Panc1 (cell line): ENCODE measurements at regions not wholly inside any gene's neighbourhood (a gene's known extent, or its start where the extent isn't known, plus 50 kb on each side); places are given as distances from the start of the nearest gene placed in this dataset.

Experiments used
- ATAC-seq: fragments of 200-7000 bp; cut with Tn5 transposase; 2 replicates; pipeline ENCODE4 v1.9.1; 2020; ENCODE audit warnings: mild to moderate bottlenecking, moderate library complexity
- BruUV-seq: library from RNA; stranded (reverse); fragments of 400-500 nt; replicated peaks from 2 replicates; lab custom pipeline; 2021; lab: Mats Ljungman, UMichigan
- CTCF ChIA-PET: fragments of 300-600 bp; sonication (Branson Sonifier 250); formaldehyde crosslinking; loops from one replicate; lab custom pipeline; 2022; ENCODE audit warnings: antibody characterized with exemption; lab: Charles Lee
- POLR2A ChIA-PET: fragments of 300-600 bp; sonication (Branson Sonifier 250); formaldehyde crosslinking; loops from one replicate; lab custom pipeline; 2022; ENCODE audit warnings: antibody characterized with exemption; lab: Charles Lee
- DNase-seq: peaks from one replicate; pipeline ENCODE4 v3.0.0-alpha.2; 2010; ENCODE audit warnings: low read depth, low spot score
- H3K27ac ChIP-seq: 2 replicates; pipeline ENCODE4 v1.5.1; 2011; ENCODE audit warnings: mild to moderate bottlenecking, low read length, inconsistent platforms
- H3K27me3 ChIP-seq: fragments of 200-500 bp; sonication (Bioruptor generic); 2 replicates; pipeline ENCODE4 v1.6.0; 2014; ENCODE audit warnings: low read length, inconsistent platforms; ENCODE audit not compliant: control insufficient read depth, insufficient read depth
- H3K36me3 ChIP-seq: fragments of 200-500 bp; sonication (Bioruptor generic); 2 replicates; pipeline ENCODE4 v1.5.1; 2014; ENCODE audit warnings: inconsistent platforms, mild to moderate bottlenecking, low read length, moderate library complexity; ENCODE audit not compliant: control insufficient read depth, insufficient read depth
- H3K4me1 ChIP-seq: 2 replicates; pipeline ENCODE4 v1.5.1; 2011; ENCODE audit warnings: inconsistent platforms, mild to moderate bottlenecking, low read length, moderate library complexity; ENCODE audit not compliant: control insufficient read depth, insufficient read depth
- H3K4me3 ChIP-seq, 2 experiments: 2 replicates each; pipeline ENCODE4 v1.5.1; 2011 to 2012; ENCODE audit warnings: low read depth in 2 of 2, low read length in 2 of 2, mild to moderate bottlenecking in 2 of 2, inconsistent platforms in 1 of 2, moderate library complexity in 1 of 2
- H3K9me3 ChIP-seq: fragments of 200-500 bp; sonication (Bioruptor generic); 2 replicates; pipeline ENCODE4 v1.5.1; 2014; ENCODE audit warnings: low read depth, mild to moderate bottlenecking, inconsistent platforms, low read length, moderate library complexity; ENCODE audit not compliant: control insufficient read depth, insufficient read depth
- CTCF ChIP-seq: fragments of 450-650 bp; IDR thresholded peaks from 2 replicates; pipeline ENCODE4 v1.5.1; 2017; ENCODE audit warnings: mild to moderate bottlenecking
- POLR2AphosphoS5 ChIP-seq: IDR thresholded peaks from 2 replicates; pipeline ENCODE4 v1.6.1; 2012; ENCODE audit warnings: mild to moderate bottlenecking, low read depth, low read length, moderate library complexity
- REST ChIP-seq, 2 experiments: IDR thresholded peaks; 2 replicates each; pipeline ENCODE4 v1.6.1; 2011 to 2012; ENCODE audit warnings: low read depth in 2 of 2, control low read depth in 1 of 2, low read length in 1 of 2, mild to moderate bottlenecking in 1 of 2, moderate library complexity in 1 of 2; ENCODE audit not compliant: insufficient read depth in 1 of 2
- SIN3A ChIP-seq: IDR thresholded peaks from 2 replicates; pipeline ENCODE4 v1.6.1; 2012; ENCODE audit warnings: low read depth, mild to moderate bottlenecking, low read length, moderate library complexity, borderline replicate concordance; ENCODE audit not compliant: insufficient read depth
- TCF7L2 ChIP-seq: IDR thresholded peaks from 2 replicates; pipeline ENCODE4 v1.6.1; 2011; ENCODE audit warnings: mild to moderate bottlenecking, low read depth, low read length, inconsistent platforms
- in situ Hi-C: cut with HindIII; loops from 2 replicates; pipeline ENCODE4 v1.10.0; 2016; ENCODE audit warnings: low sequenced_read_pairs, low pct_unique_long_range_greater_than_20kb
- intact Hi-C: fragments of 100-400 bp; cut with micrococcal nuclease; formaldehyde crosslinking; loops from one replicate; pipeline ENCODE4 v1.10.0; 2022; ENCODE audit not compliant: unreplicated experiment

- Histone ChIP-seq H3K27me3 (no peaks in the 10 kb centered on the region), H3K4me1 (no peaks in the 10 kb centered on the region), H3K36me3 (no peaks in the 10 kb centered on the region), H3K9me3 (no peaks in the 10 kb centered on the region), H3K27ac (no peak overlapping the region), H3K4me3 (no peak overlapping the region)
- BruUV-seq, result no TSS peak
- in situ Hi-C loops (no loop called here), intact Hi-C loops (no loop called here)
- POLR2A ChIA-PET, result no interaction called here
- CTCF ChIA-PET, result no interaction called here
- DNase-seq (no peak), ATAC-seq (no peak)
- TF ChIP-seq CTCF (no peak), SIN3A (no peak), TCF7L2 (no peak), REST (IDR thresholded peaks at IDR 0.05; ENCODE audit: insufficient read depth in 1 of 2, low read depth in 2 of 2, low read length in 1 of 2) (no peak), POLR2AphosphoS5 (no peak)
Measured at GRCh38 chr12:62005615-62006014, 254.6 kb upstream of the USP15 start.

- in situ Hi-C loops, result no loop called here
- H3K9me3 ChIP-seq, result no peaks in the 10 kb centered on the region
- H3K27ac ChIP-seq, result no peak overlapping the region
- H3K4me3 ChIP-seq, result no peak overlapping the region
- POLR2A ChIA-PET, result no interaction called here
- TF ChIP-seq REST (IDR thresholded peaks at IDR 0.05; ENCODE audit: insufficient read depth in 1 of 2, low read depth in 2 of 2, low read length in 1 of 2), result no peak
- TF ChIP-seq CTCF, result peak; percentile 75; the same call in 1 of the 2 replicates
- no peaks in the 10 kb centered on the region for H3K36me3 ChIP-seq
- no TSS peak for BruUV-seq
- CTCF ChIA-PET, result no interaction called here
- no peaks in the 10 kb centered on the region for H3K27me3 ChIP-seq
- H3K4me1 ChIP-seq, result no peaks in the 10 kb centered on the region
- ATAC-seq, result no peak
- DNase-seq, result peak; percentile 17
- intact Hi-C loops, result no loop called here
Measured at GRCh38 chr12:62006076-62006732, 254.0 kb upstream of the USP15 start.
